Epithelial cell of prostate (primary cell): ENCODE measurements at regions not wholly inside any gene's neighbourhood (a gene's known extent, or its start where the extent isn't known, plus 50 kb on each side); places are given as distances from the start of the nearest gene placed in this dataset.
A peak's percentile ranks its signal among the peaks of the same experiment; 100 is the strongest.

ENCODE experiments used
- DNase-seq: peaks from one replicate; pipeline ENCODE4 v3.0.0-alpha.2; 2011; ENCODE audit warnings: low read depth, low spot score
- H3K27ac ChIP-seq: fragments of 450-650 bp; 2 replicates; pipeline ENCODE4 v1.5.1; 2017; ENCODE audit warnings: mild to moderate bottlenecking

- peak; percentile 77 for DNase-seq
- peak overlapping the region; percentile 32 for H3K27ac ChIP-seq
Measured at GRCh38 chr2:234289834-234290590, 206.9 kb downstream of the ARL4C start.

GRCh38 chr2:234288974-234289455 is 207.9 kb downstream of the ARL4C start:
- DNase-seq = no peak
- H3K27ac ChIP-seq = peak overlapping the region; percentile 32

- no peak for DNase-seq
- no peak overlapping the region for H3K27ac ChIP-seq
Measured at GRCh38 chr2:234287650-234288049, 209.2 kb downstream of the ARL4C start.

GRCh38 chr2:234286956-234287355 is 209.9 kb downstream of the ARL4C start:
- H3K27ac ChIP-seq = no peak overlapping the region
- no peak for DNase-seq

GRCh38 chr2:234286118-234286598 is 210.7 kb downstream of the ARL4C start:
- no peak overlapping the region for H3K27ac ChIP-seq
- no peak for DNase-seq

GRCh38 chr2:234285541-234285940 is 211.3 kb downstream of the ARL4C start:
- H3K27ac ChIP-seq = no peak overlapping the region
- DNase-seq = no peak

- no peak for DNase-seq
- no peak overlapping the region for H3K27ac ChIP-seq
Measured at GRCh38 chr2:234279637-234280036, 217.2 kb downstream of the ARL4C start.

GRCh38 chr2:234278556-234279255 is 218.2 kb downstream of the ARL4C start:
- DNase-seq = no peak
- H3K27ac ChIP-seq = no peak overlapping the region

- no peak overlapping the region for H3K27ac ChIP-seq
- DNase-seq = no peak
Measured at GRCh38 chr2:234275515-234275914, 221.4 kb downstream of the ARL4C start.

- DNase-seq = no peak
- H3K27ac ChIP-seq = no peak overlapping the region
Measured at GRCh38 chr2:234273887-234274584, 222.8 kb downstream of the ARL4C start.

- no peak overlapping the region for H3K27ac ChIP-seq
- DNase-seq = no peak
Measured at GRCh38 chr2:234272069-234272850, 221.8 kb downstream of the SPP2 start.

- no peak overlapping the region for H3K27ac ChIP-seq
- no peak for DNase-seq
Measured at GRCh38 chr2:234271338-234271737, 220.8 kb downstream of the SPP2 start.

- H3K27ac ChIP-seq = peak overlapping the region; percentile 17
- DNase-seq = no peak
Measured at GRCh38 chr2:234269769-234270204, 219.3 kb downstream of the SPP2 start.

- H3K27ac ChIP-seq = no peak overlapping the region
- no peak for DNase-seq
Measured at GRCh38 chr2:234267534-234267933, 217.0 kb downstream of the SPP2 start.

- DNase-seq = no peak
- H3K27ac ChIP-seq = no peak overlapping the region
Measured at GRCh38 chr2:234266952-234267351, 216.4 kb downstream of the SPP2 start.

- DNase-seq = no peak
- H3K27ac ChIP-seq = no peak overlapping the region
Measured at GRCh38 chr2:234265206-234265605, 214.7 kb downstream of the SPP2 start.

GRCh38 chr2:234261736-234262135 is 211.2 kb downstream of the SPP2 start:
- H3K27ac ChIP-seq = peak overlapping the region; percentile 44

GRCh38 chr2:234259440-234259839 is 208.9 kb downstream of the SPP2 start:
- no peak for DNase-seq
- H3K27ac ChIP-seq = peak overlapping the region; percentile 89

More at GRCh38 chr2:234261736-234262135, 211.2 kb downstream of the SPP2 start:
- DNase-seq = no peak

GRCh38 chr2:234258562-234259141 is 208.2 kb downstream of the SPP2 start:
- peak overlapping the region; percentile 89 for H3K27ac ChIP-seq
- peak; percentile 76 for DNase-seq
